HG03469 (cell line): ENCODE measurements at regions not wholly inside any gene's neighbourhood (a gene's known extent, or its start where the extent isn't known, plus 50 kb on each side); places are given as distances from the start of the nearest gene placed in this dataset.
"Not testable (repeated sequence)": the region's sequence is repeated elsewhere in the genome, so short reads cannot be mapped to it uniquely, and the experiment has no call there.

Experiments
- ATAC-seq: cut with Tn5 transposase; IDR thresholded peaks from one replicate; pipeline ENCODE4 v1.9.1; 2021; ENCODE audit warnings: mild to moderate bottlenecking, moderate library complexity, moderate number of reproducible peaks; ENCODE audit not compliant: unreplicated experiment

DNA sequence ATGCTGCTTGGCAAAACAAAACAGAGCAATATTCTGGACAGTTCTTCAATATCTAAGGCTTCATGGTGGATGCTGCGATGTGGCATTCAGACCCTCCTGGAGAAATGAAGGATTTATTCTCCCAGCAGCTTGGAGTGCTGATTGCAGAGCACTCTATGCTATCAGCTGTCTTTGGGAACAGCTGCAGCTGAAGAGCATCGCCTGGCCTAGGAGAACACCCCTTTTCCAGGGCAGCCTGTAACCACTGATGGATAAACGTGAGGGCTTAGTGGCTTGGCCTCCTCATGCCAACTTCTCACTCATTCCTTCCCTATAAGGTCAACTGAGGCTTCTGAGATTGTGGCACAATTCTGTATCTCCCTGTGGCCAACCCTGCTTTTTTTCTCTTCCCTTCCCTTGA is 638.1 kb upstream of the CNTNAP2 start:
- ATAC-seq, result no peak

DNA sequence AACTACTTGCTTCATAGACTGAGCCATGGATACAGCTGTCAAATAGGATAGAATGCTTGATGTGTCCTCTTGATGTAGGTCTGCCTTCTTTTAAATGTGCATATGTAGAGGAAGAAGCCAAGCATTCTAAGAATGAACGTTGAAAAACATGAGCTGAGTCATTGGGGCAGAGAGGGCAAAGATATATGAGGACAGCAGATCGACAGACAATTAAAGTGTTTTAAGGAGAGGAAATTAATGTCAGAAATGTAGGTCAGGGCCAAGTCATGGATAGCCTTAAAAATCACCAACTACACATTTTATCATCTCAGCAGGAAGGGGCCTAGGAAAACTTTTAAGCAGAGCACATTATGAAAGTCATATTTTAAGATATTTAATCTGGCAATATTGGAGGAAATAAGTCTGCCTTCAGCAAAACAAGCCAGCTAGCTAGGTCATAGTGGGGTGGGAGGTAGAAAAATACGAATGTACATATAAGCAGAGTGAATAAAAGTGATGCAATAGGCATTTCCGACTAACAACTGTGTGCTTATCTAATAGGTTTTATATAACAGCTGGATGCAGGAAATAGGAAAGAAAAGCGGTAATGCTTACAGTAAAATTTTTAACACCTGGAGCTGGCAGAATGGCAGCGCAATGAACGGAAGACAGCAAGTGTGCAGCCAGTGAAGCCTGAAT is 638.3 kb upstream of the TPK1 start:
- ATAC-seq, result no peak

DNA sequence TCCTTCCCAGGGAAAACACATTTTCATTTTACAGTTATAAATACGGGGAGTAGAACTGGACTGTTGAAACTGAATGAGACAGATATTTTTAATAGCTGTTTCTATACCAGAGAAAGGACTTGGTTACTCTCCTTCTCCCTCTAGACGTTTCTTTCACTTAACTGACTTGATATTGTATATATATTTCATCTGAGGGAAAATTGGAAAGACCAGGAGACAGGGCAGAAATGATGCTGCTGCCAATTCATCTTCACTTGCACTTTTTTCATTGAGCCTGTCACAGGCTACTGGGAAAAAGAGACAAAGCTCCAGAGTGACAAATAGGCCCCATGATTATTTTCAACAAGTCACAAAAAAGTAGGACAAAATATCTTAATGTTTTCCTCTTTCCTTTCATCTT is 636.0 kb upstream of the TPK1 start:
- ATAC-seq, result no peak

DNA sequence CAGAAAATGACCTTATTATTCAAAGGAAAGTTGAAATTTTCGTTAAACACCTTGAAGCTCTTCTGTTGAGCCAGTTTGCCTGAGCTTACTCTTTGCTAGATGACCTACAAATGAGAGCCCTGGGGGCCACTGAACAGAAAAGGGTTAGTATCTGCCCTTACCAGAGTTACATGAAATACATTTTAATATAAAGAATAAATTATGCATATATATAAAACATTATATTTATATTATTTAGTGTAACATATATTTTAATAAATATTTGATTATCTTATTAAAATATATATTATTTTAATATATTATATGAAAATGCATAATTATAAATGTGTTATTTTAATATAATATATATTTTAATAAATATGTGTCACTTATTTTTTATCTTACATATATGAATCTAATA is 628.4 kb upstream of the TPK1 start:
- ATAC-seq, result no peak

DNA sequence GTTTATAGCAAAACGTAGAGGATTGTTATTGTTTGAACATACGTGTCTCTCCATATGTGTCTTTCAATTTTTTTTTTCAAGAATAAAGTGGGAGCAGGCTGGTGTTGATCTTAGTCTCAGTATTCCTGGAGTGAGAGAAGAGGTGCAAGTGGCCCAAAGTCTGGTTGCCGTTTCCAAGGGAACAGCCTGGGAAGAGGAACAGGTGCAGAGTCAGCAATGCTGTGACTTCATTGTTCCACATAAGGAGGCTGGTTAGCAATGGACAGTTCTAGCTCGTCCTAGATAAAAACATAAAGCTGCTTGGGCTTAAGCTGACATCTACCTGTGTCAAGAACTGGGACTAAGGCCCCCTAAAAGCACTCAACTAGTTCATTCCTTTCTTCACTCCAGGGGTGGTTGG is 626.6 kb upstream of the TPK1 start:
- no peak for ATAC-seq

DNA sequence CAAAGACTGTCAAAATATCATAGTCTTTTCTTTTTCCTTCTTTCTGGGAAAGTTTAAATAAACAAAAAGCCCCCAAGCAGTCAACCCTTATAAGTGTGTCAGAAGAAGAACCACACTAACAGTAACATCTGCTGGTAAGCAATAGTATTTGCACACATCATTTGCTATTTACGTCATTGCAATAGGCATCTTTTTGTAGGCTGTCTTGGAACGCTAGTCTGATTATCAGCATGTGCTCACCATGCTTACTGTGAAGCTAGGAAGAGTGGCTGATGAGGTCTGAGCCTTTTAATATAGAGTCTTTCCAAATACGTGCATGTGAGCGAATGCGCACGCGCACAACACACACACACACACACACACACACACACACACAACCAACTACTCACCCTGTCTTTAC is 599.0 kb upstream of the TPK1 start:
- no peak for ATAC-seq

DNA sequence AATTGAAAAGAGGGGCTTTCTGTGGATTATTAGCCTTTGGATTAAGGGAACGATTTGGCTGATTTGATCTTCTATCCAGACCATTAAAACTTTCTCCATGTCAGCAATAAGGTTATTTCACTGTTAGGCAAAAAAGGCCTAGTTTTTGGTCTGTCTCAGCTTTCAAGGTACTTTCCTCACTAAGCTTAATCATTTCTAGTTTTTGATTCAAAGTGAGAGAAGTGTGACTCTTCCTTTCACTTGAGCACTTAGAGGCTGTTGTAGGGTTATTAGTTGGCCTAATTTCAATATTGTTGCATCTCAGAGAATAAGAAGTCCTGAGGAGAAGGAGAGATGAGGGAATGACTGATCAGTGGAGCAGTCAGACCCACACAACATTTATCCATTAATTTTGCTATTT is 596.0 kb upstream of the TPK1 start:
- ATAC-seq, result no peak

DNA sequence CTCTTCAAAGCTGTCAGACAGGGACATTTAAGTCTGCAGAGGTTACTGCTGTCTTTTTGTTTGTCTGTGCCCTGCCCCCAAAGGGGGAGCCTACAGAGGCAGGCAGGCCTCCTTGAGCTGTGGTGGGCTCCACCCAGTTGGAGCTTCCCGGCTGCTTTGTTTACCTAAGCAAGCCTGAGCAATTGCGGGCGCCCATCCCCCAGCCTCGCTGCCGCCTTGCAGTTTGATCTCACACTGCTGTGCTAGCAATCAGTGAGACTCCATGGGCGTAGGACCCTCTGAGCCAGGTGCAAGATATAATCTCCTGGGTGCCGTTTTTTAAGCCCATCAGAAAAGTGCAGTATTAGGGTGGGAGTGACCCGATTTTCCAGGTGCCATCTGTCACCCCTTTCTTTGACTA is 582.6 kb upstream of the TPK1 start:
- ATAC-seq, result not testable (repeated sequence)

DNA sequence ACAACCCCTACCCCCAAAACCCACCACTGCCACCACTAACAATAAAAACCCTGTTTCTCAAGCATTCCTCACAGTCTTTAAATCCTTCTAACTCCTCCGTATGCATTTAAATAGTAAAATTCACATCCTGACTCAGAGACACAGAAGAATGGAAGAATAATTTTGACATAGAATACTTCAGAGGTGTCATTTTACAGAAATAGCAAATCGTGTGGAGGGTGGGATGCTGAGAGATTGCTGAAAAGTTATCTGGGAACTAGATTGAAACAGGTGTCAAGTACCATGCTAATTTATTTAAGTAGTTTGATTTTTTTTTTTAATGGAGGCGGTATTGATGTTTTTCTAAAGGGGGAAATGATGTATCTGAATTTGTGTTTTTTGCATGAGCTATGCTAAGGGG is 575.2 kb upstream of the TPK1 start:
- ATAC-seq, result no peak

DNA sequence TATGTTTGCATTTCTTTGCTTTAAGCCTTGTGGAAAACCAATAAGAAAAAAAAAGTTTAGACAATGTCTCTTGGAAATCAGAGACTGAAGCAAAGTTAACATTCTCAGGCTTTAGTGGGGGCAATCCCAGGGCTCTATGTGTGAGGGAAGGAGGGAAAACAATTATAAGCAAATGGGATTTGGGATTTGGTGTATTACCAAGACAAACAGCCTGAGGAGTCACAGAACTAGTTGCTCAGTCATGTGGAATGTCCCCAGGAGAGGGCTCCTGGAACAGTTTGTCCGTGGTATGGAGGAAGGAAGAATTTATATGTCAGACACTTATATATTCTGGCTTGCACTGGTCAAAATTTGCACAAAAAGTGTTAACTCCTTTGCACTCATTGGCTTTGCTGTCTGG is 562.9 kb upstream of the TPK1 start:
- no peak for ATAC-seq

DNA sequence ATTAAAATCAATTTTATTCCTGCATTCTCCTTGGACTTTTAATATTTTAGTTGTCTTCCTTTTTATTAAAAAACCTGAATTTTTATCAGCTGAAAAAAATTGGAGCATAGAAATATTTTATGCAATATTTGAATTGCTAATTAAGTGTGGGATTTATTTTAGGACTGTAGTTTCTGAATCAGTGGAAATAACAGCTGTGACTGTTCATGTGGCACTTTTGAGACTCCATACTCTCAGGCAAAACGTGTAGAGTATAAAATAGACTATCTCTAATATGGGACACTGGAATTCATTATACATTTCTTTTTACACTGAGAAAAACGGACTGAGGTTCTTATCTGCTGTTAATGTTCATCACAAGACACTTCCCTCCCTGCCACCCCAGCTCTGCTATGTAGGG is 558.3 kb upstream of the TPK1 start:
- ATAC-seq, result no peak

DNA sequence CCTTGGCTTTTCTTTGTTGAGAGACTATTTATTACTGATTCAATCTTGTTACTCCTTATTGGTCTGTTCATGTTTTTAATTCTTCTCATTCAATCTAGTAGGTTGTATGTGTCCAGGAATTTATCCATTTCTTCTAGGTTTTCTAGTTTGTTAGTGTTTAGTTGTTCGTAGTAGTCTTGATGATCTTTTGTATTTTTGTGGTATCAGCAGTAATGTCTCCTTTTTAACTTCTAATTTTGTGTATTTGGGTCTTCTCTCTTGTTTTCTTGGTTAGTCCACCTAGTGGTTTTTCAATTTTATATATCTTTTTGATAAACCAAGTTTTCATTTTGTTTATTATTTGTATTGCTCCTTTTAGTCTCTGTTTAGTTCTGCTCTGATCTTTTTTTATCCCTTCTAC is 546.9 kb upstream of the TPK1 start:
- no peak for ATAC-seq

DNA sequence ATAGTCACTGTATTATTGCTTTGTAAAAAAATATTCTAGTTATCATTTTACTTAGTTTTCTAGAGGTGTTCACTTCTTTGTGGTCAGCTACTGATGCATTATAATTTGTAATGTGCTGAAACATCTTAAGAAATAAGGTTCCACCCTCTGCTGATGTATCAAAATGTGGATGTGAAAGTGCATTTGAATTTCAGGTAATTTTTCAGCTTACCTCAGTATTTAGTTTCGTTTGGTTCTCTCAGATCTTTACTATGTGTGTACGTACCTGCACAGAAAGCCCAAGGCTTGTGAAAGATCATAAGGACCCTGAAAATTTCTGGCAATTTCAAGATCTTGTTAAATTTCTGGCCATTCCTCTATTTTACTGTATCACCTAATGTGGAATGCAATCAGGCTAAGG is 542.3 kb upstream of the TPK1 start:
- ATAC-seq, result no peak

DNA sequence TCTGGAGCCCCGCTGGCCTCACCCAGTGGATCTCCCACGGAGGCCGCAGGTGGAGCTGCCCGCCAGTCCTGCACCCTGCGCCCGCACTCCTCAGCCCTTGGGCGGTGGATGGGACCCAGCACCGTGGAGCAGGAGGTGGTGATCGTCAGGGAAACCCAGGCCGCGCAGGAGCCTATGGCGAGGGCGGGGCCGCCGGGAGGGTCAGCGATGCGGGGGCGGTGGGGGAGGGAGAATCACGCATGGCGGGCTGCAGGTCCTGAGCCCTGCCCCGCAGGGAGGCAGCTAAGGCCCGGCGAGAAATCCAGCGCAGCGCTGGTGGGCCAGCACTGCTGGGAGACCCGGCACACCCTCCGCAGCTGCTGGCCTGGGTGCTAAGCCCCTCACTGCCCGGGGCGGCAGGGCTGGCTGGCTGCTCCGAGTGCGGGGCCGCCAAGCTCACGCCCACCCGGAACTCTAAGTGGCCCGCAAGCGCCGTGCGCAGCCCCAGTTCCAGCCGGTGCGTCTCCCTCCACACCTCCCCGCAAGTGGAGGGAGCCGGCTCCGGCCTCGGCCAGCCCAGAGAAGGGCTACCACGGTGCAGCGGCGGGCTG is 524.8 kb upstream of the TPK1 start:
- ATAC-seq, result no peak

DNA sequence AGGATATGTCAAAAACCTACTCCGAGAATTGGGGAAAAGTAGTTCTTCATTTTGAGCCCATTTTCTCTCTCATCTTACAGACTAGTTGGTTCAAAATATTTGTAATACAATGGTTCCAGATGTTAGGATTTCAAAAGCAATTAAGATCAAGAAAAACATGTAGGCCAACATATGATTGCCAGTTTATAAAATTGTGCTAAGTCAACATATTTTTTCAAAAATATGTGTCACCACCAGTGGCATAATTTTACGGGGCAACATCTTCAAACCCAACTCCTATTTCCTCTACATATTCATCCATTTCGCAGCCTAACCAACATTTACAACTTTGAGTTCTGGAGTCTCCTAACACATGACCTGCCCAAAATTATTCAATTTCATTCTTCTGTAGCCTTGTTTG is 514.5 kb upstream of the TPK1 start:
- no peak for ATAC-seq

DNA sequence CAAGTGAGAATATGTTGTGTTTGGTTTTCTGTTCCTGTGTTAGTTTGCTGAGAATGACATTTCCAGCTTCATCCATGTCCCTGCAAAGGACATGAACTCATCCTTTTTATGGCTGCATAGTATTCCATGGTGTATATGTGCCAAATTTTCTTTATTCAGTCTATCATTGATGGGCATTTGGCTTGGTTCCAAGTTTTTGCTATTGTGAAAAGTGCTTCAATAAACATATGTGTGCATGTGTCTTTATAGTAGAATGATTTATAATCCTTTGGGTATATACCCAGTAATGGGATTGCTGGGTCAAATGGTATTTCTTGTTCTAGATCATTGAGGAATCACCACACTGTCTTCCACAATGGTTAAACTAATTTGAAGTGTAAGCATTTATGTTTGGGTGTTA is 513.6 kb upstream of the TPK1 start:
- ATAC-seq, result not testable (repeated sequence)

DNA sequence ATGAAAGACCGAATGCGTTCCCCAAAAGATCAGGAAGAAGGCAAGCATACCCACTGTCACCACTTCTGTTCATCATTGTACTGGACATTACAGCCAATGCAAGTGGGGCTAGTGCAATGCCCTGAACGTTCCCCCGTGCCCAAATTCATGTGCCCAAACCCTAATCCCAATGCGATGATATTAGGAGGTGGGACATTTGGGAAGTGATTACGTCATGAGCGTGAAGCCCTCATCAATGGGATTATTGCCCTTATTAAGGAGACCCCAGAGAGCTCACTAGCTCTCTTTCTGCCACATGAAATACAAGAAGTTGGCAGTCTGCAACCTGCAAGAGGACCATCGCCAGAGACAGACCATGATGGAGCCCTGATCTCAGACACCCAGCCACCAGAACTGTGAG is 511.4 kb upstream of the TPK1 start:
- no peak for ATAC-seq

DNA sequence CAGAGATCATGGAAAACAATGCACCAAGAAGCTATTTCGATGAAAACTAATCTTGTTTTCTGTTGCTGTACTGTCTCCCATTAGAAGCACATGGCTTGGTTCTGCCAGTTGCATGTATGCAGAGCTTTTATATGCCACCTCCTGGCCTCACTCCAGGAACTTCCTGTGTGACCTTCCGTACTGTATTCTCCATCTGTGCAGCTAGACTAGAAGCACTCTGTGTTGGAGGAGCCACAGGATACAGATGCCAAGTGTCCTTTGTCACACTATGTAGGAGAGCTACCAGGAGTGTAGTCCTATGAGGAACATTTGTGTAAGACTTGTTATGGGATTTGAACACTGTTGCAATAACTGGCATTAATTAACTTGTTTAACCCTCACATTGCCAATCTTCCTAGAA is 503.5 kb upstream of the TPK1 start:
- no peak for ATAC-seq

DNA sequence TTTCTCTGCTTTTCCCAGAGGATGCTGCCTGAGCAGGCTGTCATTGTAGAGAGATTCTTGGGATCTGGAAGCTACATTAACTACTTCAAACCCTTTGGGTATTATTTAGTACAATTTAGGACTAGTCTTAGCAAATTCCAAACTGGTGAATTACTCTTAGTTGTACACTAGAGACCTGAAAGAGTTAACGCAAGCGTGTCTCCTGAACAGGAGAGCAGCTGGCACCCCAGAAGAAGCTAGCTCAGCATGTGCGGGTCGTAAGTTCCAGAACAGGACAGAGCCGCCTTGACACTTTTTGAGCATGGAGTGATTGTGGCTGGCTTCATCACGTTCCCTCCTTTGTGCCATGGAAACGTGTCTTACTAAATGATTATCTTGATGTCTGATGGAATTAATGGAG is 495.7 kb upstream of the TPK1 start:
- ATAC-seq, result no peak

DNA sequence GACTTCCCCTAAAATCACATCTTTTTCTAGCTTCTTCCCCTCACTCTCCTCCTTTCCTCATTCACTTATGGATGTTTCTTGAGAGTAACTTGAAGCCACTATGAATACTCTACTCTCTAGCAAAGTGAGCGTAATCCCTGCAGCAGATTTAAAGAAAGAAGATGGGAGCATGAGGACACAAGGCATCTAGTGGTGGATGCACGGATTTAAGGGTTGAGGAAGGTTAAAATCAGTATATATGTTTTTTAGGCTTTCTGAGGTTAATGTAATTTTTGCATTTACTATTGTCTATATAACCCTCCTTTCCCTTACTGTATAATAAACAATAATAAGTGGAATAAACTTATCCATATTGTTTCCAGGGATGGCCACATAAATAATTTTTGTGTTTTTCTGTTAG is 495.2 kb upstream of the TPK1 start:
- ATAC-seq, result no peak

DNA sequence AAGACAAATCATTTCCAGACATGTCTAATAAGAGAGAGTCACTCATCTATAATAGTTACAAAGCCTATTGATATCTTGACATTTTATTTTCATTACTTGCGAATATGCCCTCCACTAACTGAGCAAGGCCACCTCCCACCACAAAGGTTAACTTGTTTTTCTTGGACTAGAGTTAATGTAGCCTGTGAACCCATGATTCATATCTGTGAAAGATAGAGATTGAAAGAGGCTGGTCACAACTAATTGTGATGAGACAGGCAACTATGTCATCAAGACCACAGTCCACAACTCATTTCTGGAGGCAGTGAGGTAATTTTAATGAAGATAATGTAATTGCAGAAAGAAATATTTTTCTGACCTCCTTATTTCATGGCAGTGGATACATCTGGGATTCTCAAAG is 491.8 kb upstream of the TPK1 start:
- ATAC-seq, result no peak

DNA sequence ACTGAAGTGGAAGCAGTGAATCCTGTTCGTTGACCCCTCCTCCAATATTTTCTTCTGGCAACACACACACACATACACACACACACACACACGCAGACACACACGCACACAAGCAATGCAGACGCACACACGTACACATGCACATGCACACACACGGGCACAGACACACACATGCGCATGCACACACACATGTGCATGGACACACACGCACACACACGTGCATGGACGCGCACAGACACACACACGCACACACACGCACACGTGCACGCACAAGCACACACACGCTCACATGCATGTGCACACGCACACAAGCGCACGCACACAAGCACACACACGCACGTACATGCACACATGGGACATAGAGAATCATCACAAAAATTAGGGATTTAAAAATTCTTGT is 488.2 kb upstream of the TPK1 start:
- ATAC-seq, result no peak

DNA sequence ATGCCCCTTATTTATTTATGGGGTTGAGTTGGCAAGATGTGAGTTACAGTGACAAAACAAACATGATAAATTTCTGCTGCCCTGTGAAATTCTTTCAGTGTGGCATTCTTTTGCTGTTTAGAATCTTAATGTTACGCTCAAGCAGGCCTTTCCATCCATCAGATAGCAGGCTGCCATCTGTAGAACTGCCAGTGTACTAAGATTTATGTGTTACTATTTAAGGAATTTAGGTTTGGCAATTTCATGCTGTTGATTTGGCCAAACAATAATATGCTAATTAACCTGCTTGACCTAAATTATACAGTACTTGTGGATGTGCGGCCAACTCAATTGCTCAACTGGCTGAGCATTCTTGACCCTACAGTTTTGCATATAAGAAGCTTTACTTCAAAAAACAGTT is 477.7 kb upstream of the TPK1 start:
- ATAC-seq, result no peak
